Trophoblast cell (in vitro differentiated cells and primary cell): ENCODE measurements at regions not wholly inside any gene's neighbourhood (a gene's known extent, or its start where the extent isn't known, plus 50 kb on each side); places are given as distances from the start of the nearest gene placed in this dataset.

Experiments
- DNase-seq, 2 donors: peaks; one replicate each; pipeline ENCODE4 v3.0.0-alpha.2; 2016
- H2AFZ ChIP-seq: 2 replicates; pipeline ENCODE4 v1.6.1; 2013; ENCODE audit warnings: low read length, moderate library complexity, mild to moderate bottlenecking; ENCODE audit not compliant: insufficient read depth, poor library complexity
- H2AK5ac ChIP-seq: 2 replicates; pipeline ENCODE4 v1.6.1; 2013; ENCODE audit warnings: mild to moderate bottlenecking, low read length
- H2BK120ac ChIP-seq: 2 replicates; pipeline ENCODE4 v1.6.1; 2013; ENCODE audit warnings: low read length, mild to moderate bottlenecking, moderate library complexity; ENCODE audit not compliant: insufficient read depth, poor library complexity
- H2BK12ac ChIP-seq: 2 replicates; pipeline ENCODE4 v1.6.1; 2013; ENCODE audit warnings: mild to moderate bottlenecking, low read length, moderate library complexity
- H2BK5ac ChIP-seq: 2 replicates; pipeline ENCODE4 v1.6.1; 2013; ENCODE audit warnings: low read length, low read depth, moderate library complexity, mild to moderate bottlenecking; ENCODE audit not compliant: poor library complexity
- H3K14ac ChIP-seq: 2 replicates; pipeline ENCODE4 v1.6.1; 2013; ENCODE audit warnings: mild to moderate bottlenecking, low read length
- H3K18ac ChIP-seq: 2 replicates; pipeline ENCODE4 v1.6.1; 2013; ENCODE audit warnings: mild to moderate bottlenecking, low read length
- H3K23ac ChIP-seq: 2 replicates; pipeline ENCODE4 v1.6.1; 2013; ENCODE audit warnings: low read length
- H3K27ac ChIP-seq: 2 replicates; pipeline ENCODE4 v1.5.1; 2013; ENCODE audit warnings: low read depth, mild to moderate bottlenecking, inconsistent platforms, low read length, moderate library complexity
- H3K27me3 ChIP-seq: 2 replicates; pipeline ENCODE4 v1.6.1; 2013; ENCODE audit warnings: inconsistent platforms, mild to moderate bottlenecking, low read length, moderate library complexity; ENCODE audit not compliant: insufficient read depth
- H3K36me3 ChIP-seq, 2 experiments: 1 replicate in 1 of 2; 2 replicates in 1 of 2; pipeline ENCODE4 v1.6.1; 2013; ENCODE audit warnings: low read length in 2 of 2, mild to moderate bottlenecking in 2 of 2, moderate library complexity in 1 of 2; ENCODE audit not compliant: insufficient read depth in 2 of 2, control insufficient read depth in 1 of 2
- H3K4ac ChIP-seq: 2 replicates; pipeline ENCODE4 v1.6.1; 2013; ENCODE audit warnings: low read depth, mild to moderate bottlenecking, low read length, moderate library complexity
- H3K4me1 ChIP-seq, 2 experiments: 1 replicate in 1 of 2; 2 replicates in 1 of 2; pipeline ENCODE4 v1.6.1; 2013; ENCODE audit warnings: low read length in 2 of 2, mild to moderate bottlenecking in 2 of 2, moderate library complexity in 1 of 2; ENCODE audit not compliant: insufficient read depth in 2 of 2, control insufficient read depth in 1 of 2
- H3K4me2 ChIP-seq: 2 replicates; pipeline ENCODE4 v1.6.1; 2013; ENCODE audit warnings: inconsistent platforms, mild to moderate bottlenecking, low read length, moderate library complexity
- H3K4me3 ChIP-seq: 2 replicates; pipeline ENCODE4 v1.5.1; 2013; ENCODE audit warnings: mild to moderate bottlenecking, low read depth, low read length, inconsistent platforms
- H3K79me1 ChIP-seq: one replicate; pipeline ENCODE4 v1.6.1; 2013; ENCODE audit warnings: low read length
- H3K79me2 ChIP-seq: 2 replicates; pipeline ENCODE4 v1.6.1; 2013; ENCODE audit warnings: low read length, mild to moderate bottlenecking; ENCODE audit not compliant: control insufficient read depth, insufficient read depth, poor library complexity
- H3K9ac ChIP-seq: 2 replicates; pipeline ENCODE4 v1.6.1; 2013; ENCODE audit warnings: mild to moderate bottlenecking, low read length
- H3K9me3 ChIP-seq: 2 replicates; pipeline ENCODE4 v1.6.1; 2013; ENCODE audit warnings: low read depth, mild to moderate bottlenecking, control low read depth, inconsistent platforms, low read length; ENCODE audit not compliant: insufficient read depth
- H4K12ac ChIP-seq: 2 replicates; pipeline ENCODE4 v1.6.1; 2013; ENCODE audit warnings: low read depth, mild to moderate bottlenecking, low read length, moderate library complexity
- H4K8ac ChIP-seq: 2 replicates; pipeline ENCODE4 v1.6.1; 2013; ENCODE audit warnings: low read depth, mild to moderate bottlenecking, low read length, moderate library complexity
- H4K91ac ChIP-seq: one replicate; pipeline ENCODE4 v1.6.1; 2013; ENCODE audit warnings: low read depth, mild to moderate bottlenecking, low read length, moderate library complexity
- WGBS: extraction: QIAGEN DNeasy Blood & Tissue Kit; methylation state at CpG from one replicate; pipeline ENCODE4 v1.1.7; 2013; ENCODE audit warnings: missing lambda C conversion rate; ENCODE audit not compliant: insufficient read length, insufficient coverage; ENCODE audit errors: extremely low coverage; 5-methylcytosine and 5-hydroxymethylcytosine counted together

GRCh38 chr2:4066217-4066616 is 362.8 kb downstream of the DCDC2C start:
- Histone ChIP-seq H3K27ac (no peak overlapping the region), H3K79me2 (no peaks in the 10 kb centered on the region), H3K4me2 (no peak overlapping the region), H3K18ac (no peak overlapping the region), H3K9ac (no peak overlapping the region), H4K8ac (no peak overlapping the region), H2AFZ (no peak overlapping the region), H3K4ac (no peak overlapping the region), H4K12ac (no peak overlapping the region), H2AK5ac (no peak overlapping the region), H3K36me3 (no peaks in the 10 kb centered on the region), H3K4me1 (no peaks in the 10 kb centered on the region), H3K79me1 (no peaks in the 10 kb centered on the region), H3K27me3 (no peaks in the 10 kb centered on the region), H3K14ac (no peak overlapping the region), H2BK5ac (no peak overlapping the region), H4K91ac (no peak overlapping the region), H3K23ac (no peak overlapping the region), H2BK120ac (no peak overlapping the region), H3K9me3 (peaks cover under 1% of the 10 kb centered on the region), H2BK12ac (no peak overlapping the region), H3K4me3 (no peak overlapping the region)
- no peak for DNase-seq
- no CpG with 5 or more reads among the region's 4 CpGs for whole genome bisulfite sequencing

- H3K14ac ChIP-seq, result no peak overlapping the region
Observed at GRCh38 chr2:4073026-4073569, 369.7 kb downstream of the DCDC2C start.

GRCh38 chr2:4077017-4077416 is 373.6 kb downstream of the DCDC2C start:
- Histone ChIP-seq H2AK5ac (no peak overlapping the region), H2AFZ (no peak overlapping the region), H3K36me3 (no peaks in the 10 kb centered on the region), H4K12ac (no peak overlapping the region), H3K4me3 (no peak overlapping the region), H2BK12ac (no peak overlapping the region), H4K91ac (no peak overlapping the region), H3K27me3 (no peaks in the 10 kb centered on the region), H3K4ac (no peak overlapping the region), H3K27ac (no peak overlapping the region), H2BK120ac (no peak overlapping the region), H3K79me1 (no peaks in the 10 kb centered on the region), H3K9me3 (no peaks in the 10 kb centered on the region), H3K79me2 (no peaks in the 10 kb centered on the region), H4K8ac (no peak overlapping the region), H3K23ac (no peak overlapping the region), H3K9ac (no peak overlapping the region), H3K14ac (no peak overlapping the region), H3K18ac (no peak overlapping the region), H3K4me2 (no peak overlapping the region), H2BK5ac (no peak overlapping the region), H3K4me1 (no peaks in the 10 kb centered on the region)
- no peak for DNase-seq
- WGBS, result no CpG with 5 or more reads among the region's 3 CpGs

More at GRCh38 chr2:4073026-4073569, 369.7 kb downstream of the DCDC2C start:
- no peak for DNase-seq
- no peak overlapping the region for H3K4me2 ChIP-seq
- H3K79me2 ChIP-seq, result no peaks in the 10 kb centered on the region
- no peaks in the 10 kb centered on the region for H3K36me3 ChIP-seq
- H3K9me3 ChIP-seq, result no peaks in the 10 kb centered on the region
- H2BK12ac ChIP-seq, result no peak overlapping the region
- no CpG with 5 or more reads among the region's 11 CpGs for WGBS
- no peaks in the 10 kb centered on the region for H3K79me1 ChIP-seq
- H3K9ac ChIP-seq, result no peak overlapping the region
- no peaks in the 10 kb centered on the region for H3K4me1 ChIP-seq
- no peak overlapping the region for H4K91ac ChIP-seq
- H2BK120ac ChIP-seq, result no peak overlapping the region
- no peak overlapping the region for H2AK5ac ChIP-seq
- no peak overlapping the region for H4K12ac ChIP-seq
- no peak overlapping the region for H2BK5ac ChIP-seq
- H3K4me3 ChIP-seq, result no peak overlapping the region
- H2AFZ ChIP-seq, result no peak overlapping the region
- no peak overlapping the region for H3K27ac ChIP-seq
- H3K23ac ChIP-seq, result no peak overlapping the region
- H4K8ac ChIP-seq, result no peak overlapping the region
- no peak overlapping the region for H3K4ac ChIP-seq
- H3K18ac ChIP-seq, result no peak overlapping the region
- H3K27me3 ChIP-seq, result no peaks in the 10 kb centered on the region

GRCh38 chr2:4085186-4085585 is 381.8 kb downstream of the DCDC2C start:
- Histone ChIP-seq H2BK120ac (no peak overlapping the region), H3K4ac (no peak overlapping the region), H3K36me3 (no peaks in the 10 kb centered on the region), H3K27ac (no peak overlapping the region), H3K27me3 (no peaks in the 10 kb centered on the region), H2BK5ac (no peak overlapping the region), H4K91ac (no peak overlapping the region), H2AK5ac (no peak overlapping the region), H3K9me3 (no peaks in the 10 kb centered on the region), H3K4me2 (no peak overlapping the region), H2AFZ (no peak overlapping the region), H3K4me1 (no peaks in the 10 kb centered on the region), H3K18ac (no peak overlapping the region), H2BK12ac (no peak overlapping the region), H3K9ac (no peak overlapping the region), H4K12ac (no peak overlapping the region), H4K8ac (no peak overlapping the region), H3K14ac (no peak overlapping the region), H3K23ac (no peak overlapping the region), H3K4me3 (no peak overlapping the region), H3K79me1 (no peaks in the 10 kb centered on the region), H3K79me2 (no peaks in the 10 kb centered on the region)
- DNase-seq, result no peak
- WGBS, result no CpG with 5 or more reads among the region's 7 CpGs
